K562 (cell line): ENCODE measurements at regions not wholly inside any gene's neighbourhood (a gene's known extent, or its start where the extent isn't known, plus 50 kb on each side); places are given as distances from the start of the nearest gene placed in this dataset.

Experiments
- ATAC-seq: fragments of 200-7000 bp; cut with Tn5 transposase; 3 replicates; pipeline ENCODE4 v1.9.1; 2020; ENCODE audit warnings: moderate library complexity
- BruUV-seq: library from RNA; stranded (reverse); fragments of 400-500 nt; replicated peaks from 2 replicates; lab custom pipeline; 2021; lab: Mats Ljungman, UMichigan
- CTCF ChIA-PET: fragments of 300-600 bp; formaldehyde crosslinking; extraction: SDS; loops from one replicate; lab custom pipeline; 2021; ENCODE audit warnings: low intra/inter-chr PET ratio; lab: Yijun Ruan, JAX
- POLR2A ChIA-PET: fragments of 300-600, 350-650 bp; sonication (Branson Sonifier 250); formaldehyde crosslinking; extraction: SDS; loops from one replicate; lab custom pipeline; 2021; ENCODE audit warnings: antibody characterized with exemption, inconsistent platforms; lab: Yijun Ruan, JAX
- DNase-seq, 4 experiments: peaks; one replicate each; pipeline versions ENCODE4 v3.0.0 to v3.0.0-alpha.2; 2011 to 2018; ENCODE audit warnings: low spot score in 3 of 4, mixed read lengths in 3 of 4; ENCODE audit errors: extremely low read depth in 1 of 4
- FAIRE-seq: peaks from 2 replicates; lab custom pipeline; 2011; peaks lifted over from hg19 to GRCh38; lab: Jason Lieb, UNC
- H2AFZ ChIP-seq: 2 replicates; pipeline ENCODE4 v1.6.0; 2011; ENCODE audit warnings: low read depth, low read length, control low read depth, inconsistent platforms
- H3K27ac ChIP-seq: fragments of 200-600 bp; 3 replicates; pipeline ENCODE4 v1.8.0; 2011; ENCODE audit warnings: low read depth, mild to moderate bottlenecking, control low read depth, inconsistent platforms, low read length, moderate library complexity, mixed read lengths; ENCODE audit errors: extremely low read depth
- H3K27me3 ChIP-seq, 2 experiments: fragments of 300-600 bp in 1 of 2; 2 replicates in 1 of 2; 3 replicates in 1 of 2; pipeline versions ENCODE4 v1.6.0 to v1.8.0; 2011; ENCODE audit warnings: inconsistent platforms in 2 of 2, low read length in 2 of 2, mild to moderate bottlenecking in 1 of 2, mixed read lengths in 1 of 2, moderate library complexity in 1 of 2; ENCODE audit not compliant: control insufficient read depth in 2 of 2, insufficient read depth in 2 of 2
- H3K36me3 ChIP-seq: fragments of 300-600 bp; 3 replicates; pipeline ENCODE4 v1.8.0; 2011; ENCODE audit warnings: mild to moderate bottlenecking, low read length, inconsistent platforms; ENCODE audit not compliant: control insufficient read depth, insufficient read depth
- H3K4me1 ChIP-seq, 2 experiments: fragments of 200-600 bp in 1 of 2; replicated peaks in 1 of 2; 2 replicates in 1 of 2; 3 replicates in 1 of 2; pipeline versions ENCODE4 v1.5.1 to v1.8.0; 2011; ENCODE audit warnings: inconsistent platforms in 2 of 2, low read length in 2 of 2, mild to moderate bottlenecking in 1 of 2, mixed read lengths in 1 of 2, moderate library complexity in 1 of 2; ENCODE audit not compliant: control insufficient read depth in 2 of 2, insufficient read depth in 2 of 2
- H3K4me2 ChIP-seq: 2 replicates; pipeline ENCODE4 v1.6.1; 2011; ENCODE audit warnings: low read length, control low read depth, inconsistent platforms, mixed read lengths; ENCODE audit not compliant: insufficient read depth
- H3K4me3 ChIP-seq: fragments of 200-600 bp; sonication (generic), shearing (Covaris generic); 2 replicates; pipeline ENCODE4 v1.5.1; 2016; ENCODE audit warnings: control low read depth, inconsistent platforms
- H3K79me2 ChIP-seq: fragments of 200-600 bp; 3 replicates; pipeline ENCODE4 v1.8.0; 2011; ENCODE audit warnings: low read length, inconsistent platforms; ENCODE audit not compliant: control insufficient read depth, insufficient read depth
- H3K9ac ChIP-seq, 2 experiments: 2 replicates each; pipeline versions ENCODE4 v1.6.0 to v1.6.1; 2011; ENCODE audit warnings: low read depth in 2 of 2, low read length in 2 of 2, control low read depth in 1 of 2, inconsistent platforms in 1 of 2, mild to moderate bottlenecking in 1 of 2, mixed read lengths in 1 of 2; ENCODE audit not compliant: insufficient read depth in 1 of 2
- H3K9me1 ChIP-seq: one replicate; pipeline ENCODE4 v1.6.0; 2011; ENCODE audit warnings: inconsistent platforms, mild to moderate bottlenecking, low read length, moderate library complexity; ENCODE audit not compliant: control insufficient read depth, insufficient read depth
- H3K9me3 ChIP-seq: replicated peaks from 2 replicates; pipeline ENCODE4 v1.5.1; 2011; ENCODE audit warnings: low read depth, low read length, inconsistent platforms; ENCODE audit not compliant: control insufficient read depth, insufficient read depth
- H4K20me1 ChIP-seq: replicated peaks from 2 replicates; pipeline ENCODE4 v1.6.1; 2011; ENCODE audit warnings: low read length, inconsistent platforms, mixed read lengths; ENCODE audit not compliant: control insufficient read depth, insufficient read depth
- ADNP ChIP-seq: fragments of 200-800 bp; sonication (Bioruptor generic); IDR thresholded peaks from 2 replicates; pipeline ENCODE4 v1.6.1; 2016; ENCODE audit warnings: missing genetic modification characterization, missing compliant biosample characterization
- ARID3B ChIP-seq: fragments of 250-450 bp; sonication (Bioruptor Pico); IDR thresholded peaks from 2 replicates; pipeline ENCODE4 v1.4.0; 2020; ENCODE audit warnings: borderline replicate concordance
- EZH2 ChIP-seq: IDR thresholded peaks from 2 replicates; pipeline ENCODE4 v1.6.1; 2012; ENCODE audit warnings: low read depth, mild to moderate bottlenecking, inconsistent platforms, low read length, borderline replicate concordance
- FOXM1 ChIP-seq, 2 experiments: fragments of 450-650 bp in 1 of 2; sonication (generic) in 1 of 2; formaldehyde crosslinking in 1 of 2; IDR thresholded peaks; 2 replicates each; pipeline versions ENCODE4 v1.6.1 to v1.9.0; 2017 to 2022; ENCODE audit warnings: low read depth in 2 of 2, mild to moderate bottlenecking in 2 of 2, missing genetic modification reagents in 1 of 2, moderate library complexity in 1 of 2
- MEF2D ChIP-seq: conservative IDR thresholded peaks from 2 replicates; pipeline ENCODE4 v1.6.1; 2016; ENCODE audit warnings: low read depth, missing genetic modification characterization, missing compliant biosample characterization
- NCOA6 ChIP-seq: fragments of 450-650 bp; IDR thresholded peaks from 2 replicates; pipeline ENCODE4 v1.6.1; 2017; ENCODE audit warnings: mild to moderate bottlenecking
- NFIC ChIP-seq: fragments of 450-650 bp; IDR thresholded peaks from 2 replicates; pipeline ENCODE4 v1.6.1; 2017; ENCODE audit warnings: mild to moderate bottlenecking, inconsistent platforms
- RREB1 ChIP-seq: fragments of 250-450 bp; sonication (Bioruptor Pico); IDR thresholded peaks from 2 replicates; pipeline ENCODE4 v1.4.0; 2020
- SP2 ChIP-seq: IDR thresholded peaks from 2 replicates; pipeline ENCODE4 v1.6.1; 2011; ENCODE audit warnings: mild to moderate bottlenecking, low read depth, low read length, moderate library complexity; ENCODE audit not compliant: poor library complexity, severe bottlenecking; ENCODE audit errors: extremely low read depth
- TAL1 ChIP-seq: fragments of 450-650 bp; IDR thresholded peaks from 2 replicates; pipeline ENCODE4 v1.6.1; 2016; ENCODE audit warnings: mild to moderate bottlenecking
- WGBS: fragments of 100-300 bp; shearing (Covaris generic); methylation state at CpG from one replicate; pipeline ENCODE4 v1.1.6; 2016; ENCODE audit warnings: low coverage, mixed read lengths; ENCODE audit not compliant: insufficient coverage; ENCODE audit errors: missing lambda C conversion rate; 5-methylcytosine and 5-hydroxymethylcytosine counted together
- in situ Hi-C: fragments of 300-500 bp; cut with MboI; formaldehyde crosslinking; loops from 4 replicates; pipeline ENCODE4 v1.15.0; 2018; ENCODE audit warnings: inconsistent platforms, mixed read lengths
- intact Hi-C: fragments of 100-400 bp; cut with micrococcal nuclease; formaldehyde crosslinking; loops from 2 replicates; pipeline ENCODE4 v1.14.2; 2022
- TF ChIP-seq, protein P1 (sequence below): sonication (generic); formaldehyde crosslinking; IDR thresholded peaks from 2 replicates; pipeline ENCODE4 v1.8.0; 2022; ENCODE audit warnings: mild to moderate bottlenecking, low read depth, missing genetic modification reagents

DNA sequence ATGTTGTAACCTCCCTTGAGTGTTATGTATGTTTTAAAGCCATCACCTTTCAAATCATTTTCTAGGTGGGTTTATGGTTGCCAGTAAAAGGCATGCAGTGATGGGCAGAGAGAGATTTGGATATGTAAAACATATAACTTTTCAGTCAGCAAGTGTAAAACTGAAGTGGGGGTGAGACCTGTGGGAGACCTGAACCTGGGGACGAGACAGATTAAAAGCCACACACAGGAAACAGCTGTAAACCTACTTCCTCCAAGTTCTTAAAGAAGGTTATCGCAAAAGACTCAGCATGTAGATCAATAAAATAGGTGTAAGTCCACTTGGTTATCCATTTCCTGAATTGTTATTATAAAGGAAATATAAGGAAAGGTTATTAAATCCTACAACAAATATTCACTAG, 76.6 kb downstream of the YIPF5 start:
- no peaks in the 10 kb centered on the region for H3K79me2 ChIP-seq
- H3K36me3 ChIP-seq = no peaks in the 10 kb centered on the region
- H3K9ac ChIP-seq = no peak overlapping the region
- intact Hi-C loops (no loop called here), in situ Hi-C loops (no loop called here)
- POLR2A ChIA-PET = no interaction called here
- no peaks in the 10 kb centered on the region for H3K27me3 ChIP-seq
- ATAC-seq (no peak), FAIRE-seq (no peak), DNase-seq (no peak)
- no peaks in the 10 kb centered on the region for H3K9me1 ChIP-seq
- no peaks in the 10 kb centered on the region; the same call in 1 of the 2 replicates for H3K9me3 ChIP-seq
- H3K4me3 ChIP-seq = no peak overlapping the region
- no peaks in the 10 kb centered on the region for H3K4me1 ChIP-seq
- CTCF ChIA-PET = no interaction called here
- H3K27ac ChIP-seq = no peak overlapping the region
- WGBS = 2% methylated on average over 2 of the region's 2 CpGs
- no peaks in the 10 kb centered on the region for H4K20me1 ChIP-seq
- BruUV-seq = no TSS peak
- H2AFZ ChIP-seq = no peak overlapping the region
- no peak overlapping the region for H3K4me2 ChIP-seq
- TF ChIP-seq EZH2 = no peak
- TF ChIP-seq NCOA6 = no peak
- no peak for TF ChIP-seq ADNP (tag)
- TF ChIP-seq NFIC = no peak
- TF ChIP-seq RREB1 (CRISPR knock-in tag) = no peak
- TF ChIP-seq ARID3B (CRISPR knock-in tag) = no peak
- no peak for TF ChIP-seq SP2
- no peak for TF ChIP-seq FOXM1 (IDR thresholded peaks at IDR 0.05; ENCODE audit: low read depth)
- no peak for TF ChIP-seq FOXM1 (CRISPR knock-in tag; IDR thresholded peaks at IDR 0.05; ENCODE audit: low read depth)
- TF ChIP-seq TAL1 = no peak
- TF ChIP-seq, protein P1, sequence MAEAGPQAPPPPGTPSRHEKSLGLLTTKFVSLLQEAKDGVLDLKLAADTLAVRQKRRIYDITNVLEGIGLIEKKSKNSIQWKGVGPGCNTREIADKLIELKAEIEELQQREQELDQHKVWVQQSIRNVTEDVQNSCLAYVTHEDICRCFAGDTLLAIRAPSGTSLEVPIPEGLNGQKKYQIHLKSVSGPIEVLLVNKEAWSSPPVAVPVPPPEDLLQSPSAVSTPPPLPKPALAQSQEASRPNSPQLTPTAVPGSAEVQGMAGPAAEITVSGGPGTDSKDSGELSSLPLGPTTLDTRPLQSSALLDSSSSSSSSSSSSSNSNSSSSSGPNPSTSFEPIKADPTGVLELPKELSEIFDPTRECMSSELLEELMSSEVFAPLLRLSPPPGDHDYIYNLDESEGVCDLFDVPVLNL (CRISPR knock-in tag) = no peak
- TF ChIP-seq MEF2D (tag) = no peak
